ENCODE measurements at regions not wholly inside any gene's neighbourhood (a gene's known extent, or its start where the extent isn't known, plus 50 kb on each side); places are given as distances from the start of the nearest gene placed in this dataset.
A peak's percentile ranks its signal among the peaks of the same experiment; 100 is the strongest.
"Not testable (repeated sequence)": the region's sequence is repeated elsewhere in the genome, so short reads cannot be mapped to it uniquely, and the experiment has no call there.

DNA sequence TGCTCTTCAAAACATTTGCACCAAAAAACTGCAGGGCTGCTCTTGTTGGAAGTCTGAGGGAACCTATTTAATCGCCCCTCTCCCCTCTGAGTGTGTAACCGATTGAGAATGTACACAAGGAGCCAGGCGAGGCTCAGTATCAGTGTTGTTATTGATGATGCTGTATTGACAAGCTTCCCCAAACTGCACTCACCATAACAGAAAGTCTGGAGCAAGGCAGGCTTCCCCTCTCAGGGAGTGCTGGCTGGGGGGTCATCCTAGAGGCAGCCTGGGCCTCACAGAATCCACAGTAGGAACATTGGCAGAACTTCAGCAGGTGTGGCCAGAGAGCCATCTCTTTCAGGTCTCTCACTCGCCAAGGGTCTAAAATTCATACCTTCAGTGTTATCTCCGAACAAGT, 58.1 kb upstream of the TUNAR start:
- no peak for DNase-seq

GRCh38 chr14:95817271-95817670, 59.4 kb upstream of the TUNAR start:
- no peak for DNase-seq

- no peak for DNase-seq
These were observed 60.1 kb upstream of the TUNAR start for GRCh38 chr14:95816539-95816938.

GRCh38 chr14:95815226-95815690, 61.4 kb upstream of the TUNAR start:
- DNase-seq = no peak

DNA sequence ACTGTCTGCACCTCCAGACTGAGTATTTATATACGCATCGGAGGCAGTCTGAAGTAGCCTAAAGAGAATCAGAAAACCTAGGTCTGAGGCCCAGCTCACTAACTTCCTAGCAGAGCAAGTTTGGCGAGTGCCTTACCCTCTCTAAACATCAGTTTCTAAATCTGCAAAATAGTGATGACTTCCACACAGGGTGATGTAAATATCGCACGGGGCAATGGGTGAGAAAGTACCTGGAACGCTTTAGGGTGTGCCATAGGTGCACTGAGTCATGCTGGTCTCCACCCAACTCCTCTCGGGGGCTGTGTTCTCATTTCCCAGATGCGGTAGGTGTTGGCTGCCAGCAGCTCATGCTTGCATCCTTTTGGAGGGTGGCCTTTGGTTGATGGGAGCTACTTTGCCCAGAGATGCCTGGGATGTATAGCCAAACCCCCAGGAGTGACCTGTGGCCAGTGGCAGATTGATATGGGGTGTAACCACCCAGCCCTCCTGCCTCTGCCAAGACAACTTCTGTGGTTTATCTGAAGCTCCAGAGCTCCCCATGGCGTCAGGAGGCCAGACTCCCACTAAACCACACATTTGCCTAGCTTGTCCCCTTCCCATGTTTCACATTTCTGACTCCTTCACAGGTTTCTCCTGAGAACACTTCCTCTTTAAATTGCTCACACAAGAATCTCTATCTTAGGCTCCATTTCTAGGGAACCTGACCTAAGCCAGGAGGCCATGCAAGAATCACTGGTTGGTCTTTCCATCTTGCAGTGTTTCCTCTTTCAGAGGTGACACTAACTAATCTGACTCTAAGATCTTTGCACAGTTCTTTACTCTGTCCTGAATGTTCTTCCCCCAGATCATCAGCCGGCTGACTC, 62.0 kb upstream of the TUNAR start:
- DNase-seq = no peak

GRCh38 chr14:95811813-95812212, 64.8 kb upstream of the TUNAR start:
- DNase-seq = no peak

GRCh38 chr14:95808371-95808770, 68.3 kb upstream of the TUNAR start:
- DNase-seq = no peak

GRCh38 chr14:95796788-95797187, 79.8 kb upstream of the TUNAR start:
- no peak for DNase-seq

GRCh38 chr14:95787941-95788340, 74.0 kb upstream of the TCL1A start:
- DNase-seq = no peak

DNA sequence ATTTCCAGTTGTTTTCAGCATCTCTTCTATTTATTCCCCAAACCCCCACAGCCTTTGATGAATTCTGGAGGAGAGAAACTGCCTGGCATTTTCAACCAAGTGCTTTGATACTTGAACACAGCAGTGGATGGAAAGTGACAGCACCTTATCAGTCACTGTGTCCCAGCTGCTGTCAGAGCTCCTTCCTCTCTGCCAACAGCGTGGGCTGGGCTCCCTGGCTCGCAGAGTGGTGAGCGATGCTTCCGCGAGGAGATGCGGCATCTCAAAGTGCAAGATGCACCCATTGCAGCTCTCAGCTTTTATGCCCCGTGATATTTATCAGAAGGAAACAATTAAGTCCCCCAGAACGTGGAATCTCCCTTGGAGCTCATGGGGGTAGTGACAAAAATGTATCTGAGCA, 72.6 kb upstream of the TCL1A start:
- DNase-seq = no peak

DNA sequence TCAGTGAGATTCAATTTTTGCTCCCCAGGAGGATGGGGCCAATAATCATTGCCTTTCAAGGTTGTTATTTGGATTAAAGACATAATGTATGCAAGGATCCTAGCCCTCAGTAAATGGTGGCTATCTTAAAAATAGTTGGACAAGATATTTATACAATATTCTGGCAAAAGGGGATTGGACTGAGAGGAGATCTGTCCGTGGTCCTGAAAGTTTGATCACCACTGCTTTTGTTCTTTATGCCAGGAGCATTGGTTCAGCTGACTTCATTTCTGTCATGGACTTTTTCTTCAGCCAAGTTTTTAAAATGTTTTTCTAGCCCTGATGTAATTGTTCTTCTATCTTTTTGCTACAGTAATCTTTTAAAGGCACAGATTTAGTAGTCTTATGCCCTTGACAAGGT, 70.2 kb upstream of the TCL1A start:
- DNase-seq = no peak

DNA sequence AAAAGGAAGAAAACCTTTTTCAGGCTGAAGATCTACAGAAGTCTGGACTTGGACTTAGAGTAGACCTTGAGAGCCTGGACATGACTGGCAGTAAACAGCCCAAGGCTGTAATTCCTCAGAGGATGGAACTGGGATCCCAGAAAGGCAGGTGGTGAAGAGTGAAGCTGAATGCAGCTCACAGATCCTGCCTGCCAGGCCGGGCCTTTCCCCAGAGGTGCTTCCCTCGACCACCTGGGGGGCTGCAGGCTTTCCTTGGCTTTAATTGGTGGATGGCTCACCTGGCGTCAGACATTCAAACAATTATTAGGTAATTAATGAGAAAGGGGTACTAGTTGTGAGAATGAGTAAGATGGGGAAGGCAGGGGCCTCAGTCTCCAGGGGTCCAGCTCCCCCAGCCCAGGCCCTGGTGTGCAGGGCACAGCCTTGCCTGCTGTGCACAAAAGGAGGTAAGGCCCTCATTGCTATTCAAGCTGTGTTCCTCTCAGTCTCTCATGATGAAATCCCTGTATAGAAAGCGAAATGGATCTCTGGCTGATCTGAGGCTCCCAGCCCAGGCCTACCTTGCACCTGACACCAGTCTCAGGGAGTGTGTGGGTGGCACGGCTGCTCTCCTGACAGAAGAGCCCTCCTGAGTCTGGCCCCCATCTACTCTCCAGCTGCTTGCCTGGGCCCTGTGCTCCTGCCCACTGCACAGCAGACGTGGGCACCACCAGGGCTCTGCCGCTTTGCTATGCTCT, 63.0 kb upstream of the TCL1A start:
- DNase-seq = no peak

DNA sequence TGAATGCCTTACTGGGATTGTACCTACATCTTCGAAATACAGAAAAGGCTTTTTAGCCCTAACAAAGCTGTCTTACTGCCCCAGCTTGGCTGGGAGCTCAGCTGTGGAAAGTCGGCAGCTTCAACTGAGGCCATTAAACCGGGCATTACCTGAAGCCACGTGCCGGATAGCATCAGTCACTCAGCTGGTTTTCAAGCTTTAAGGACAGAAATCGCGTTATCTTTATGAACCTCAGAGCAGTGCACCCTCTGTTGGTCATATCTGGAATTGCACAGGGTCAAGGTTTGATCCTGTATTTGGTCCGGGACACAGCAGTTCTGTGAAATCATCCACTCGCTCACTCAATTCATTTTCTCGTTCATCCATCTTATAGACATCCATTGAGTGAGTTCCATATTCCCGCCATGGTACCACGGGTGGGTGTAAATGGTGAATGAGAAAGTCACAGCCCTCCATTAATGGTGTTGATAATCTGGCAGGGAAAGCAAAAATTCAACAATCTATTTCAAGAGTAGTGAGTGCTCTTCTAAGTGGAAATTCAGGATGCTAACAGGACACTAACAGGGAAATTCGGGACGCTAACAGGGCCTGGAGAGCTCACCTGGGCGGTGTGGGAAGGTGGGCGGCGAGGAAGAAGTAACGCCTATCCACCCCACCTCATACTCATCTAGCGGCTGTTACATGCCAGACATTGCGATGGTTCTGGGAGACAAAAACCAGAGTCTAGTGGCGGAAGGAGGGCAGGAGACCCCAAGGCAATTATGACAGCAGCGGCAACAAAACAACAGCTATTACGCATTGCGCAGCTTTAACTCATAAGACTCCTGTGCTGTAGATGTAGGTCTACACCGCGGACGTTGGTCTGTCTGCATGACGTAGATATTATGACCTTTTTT, 60.6 kb upstream of the TCL1A start:
- DNase-seq = peak; percentile 91

- DNase-seq = no peak
These were observed 56.9 kb upstream of the TCL1A start for GRCh38 chr14:95770777-95771176.

GRCh38 chr14:95769976-95770375, 56.1 kb upstream of the TCL1A start:
- DNase-seq = no peak

GRCh38 chr14:95769431-95769830, 55.5 kb upstream of the TCL1A start:
- not testable (repeated sequence) for DNase-seq

DNA sequence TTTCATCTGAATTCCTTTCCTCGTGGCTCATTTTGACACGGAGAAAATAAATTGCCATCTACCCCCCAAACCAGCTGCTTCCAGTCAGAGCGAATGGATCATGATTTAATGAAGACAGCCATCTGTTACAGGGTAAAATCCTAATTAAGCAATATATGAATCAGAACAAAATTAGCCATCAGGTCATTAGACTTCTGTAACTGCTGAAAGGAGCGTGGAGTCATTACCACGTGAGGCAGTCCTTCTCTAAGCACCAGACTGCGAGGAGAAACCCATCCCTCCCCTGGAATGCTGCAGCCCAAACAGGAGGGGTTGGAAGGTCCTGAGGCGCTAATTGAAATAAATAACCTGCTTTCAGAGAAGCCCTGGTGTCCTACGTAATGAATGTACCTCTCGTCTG, 51.1 kb upstream of the TCL1A start:
- DNase-seq = peak; percentile 100

- no peak for DNase-seq
These were observed 50.0 kb upstream of the TCL1A start for GRCh38 chr14:95763875-95764274.
